Stimulated activated CD8-positive, alpha-beta memory T cell treated with anti-CD3 and anti-CD28 coated beads, Interleukin-15, amount 100 ng/mL, for 24 hours (primary cell): ENCODE measurements at regions not wholly inside any gene's neighbourhood (a gene's known extent, or its start where the extent isn't known, plus 50 kb on each side); places are given as distances from the start of the nearest gene placed in this dataset.

Experiments used
- DNase-seq: peaks from one replicate; pipeline ENCODE4 v3.0.0-alpha.2; 2020; ENCODE audit warnings: low read depth

- no peak for DNase-seq
These were observed 1384.6 kb downstream of the MRPL39 start for GRCh38 chr21:24222676-24223075.

DNA sequence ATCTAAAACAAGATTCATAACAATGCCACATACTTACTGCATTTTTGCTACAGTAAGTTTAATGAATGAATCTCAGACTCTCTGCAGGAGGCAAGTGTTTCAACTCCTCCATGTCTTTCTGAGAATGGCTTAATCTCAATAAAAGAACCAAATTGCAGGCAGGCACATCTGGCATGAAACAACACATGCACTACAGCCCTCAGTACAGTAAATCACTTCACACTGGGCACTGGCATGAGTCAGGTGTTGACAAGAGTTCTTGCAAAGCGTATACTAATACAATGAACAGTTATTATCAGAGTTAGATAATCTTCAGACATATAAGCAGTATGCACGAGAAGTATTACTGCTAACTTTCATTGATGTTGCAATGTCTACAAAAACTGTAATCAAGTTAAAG is 1386.8 kb downstream of the MRPL39 start:
- no peak for DNase-seq

- DNase-seq = no peak
These were observed 1390.1 kb downstream of the MRPL39 start for GRCh38 chr21:24217151-24217550.

- DNase-seq = no peak
These were observed 1397.2 kb downstream of the MRPL39 start for GRCh38 chr21:24210130-24210529.

DNA sequence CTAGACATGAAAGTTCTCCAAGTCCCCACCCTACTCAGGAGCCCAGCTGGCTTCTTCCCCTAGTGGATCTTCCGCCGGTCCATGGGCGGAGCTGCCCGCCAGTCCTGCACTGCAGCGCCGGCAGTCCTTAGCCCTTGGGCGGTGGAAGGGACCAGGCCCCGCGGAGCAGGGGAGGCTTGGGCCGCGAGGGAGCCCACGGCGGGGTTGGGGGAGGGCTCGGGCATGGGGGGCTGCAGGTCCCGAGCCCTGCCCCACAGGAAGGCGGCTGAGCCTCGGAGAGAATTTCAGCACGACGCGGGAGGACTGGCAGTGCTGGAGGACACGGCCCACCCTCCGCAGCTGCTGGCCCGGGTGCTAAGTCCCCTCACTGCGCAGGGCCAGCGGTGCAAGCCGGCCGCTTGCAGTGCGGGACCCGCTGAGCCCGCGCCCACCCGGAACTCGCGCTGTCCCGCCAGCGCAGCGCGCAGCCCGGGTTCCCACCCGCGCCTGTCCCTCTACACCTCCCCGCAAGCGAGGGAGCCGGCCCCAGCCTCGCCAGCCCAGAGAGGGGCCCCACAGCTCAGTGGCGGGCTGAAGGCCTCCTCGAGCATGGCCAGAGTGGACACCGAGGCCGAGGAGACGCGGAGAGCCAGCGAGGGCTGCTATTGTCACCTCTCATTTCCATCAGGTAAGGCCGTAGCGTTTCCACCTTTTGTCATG is 1398.6 kb downstream of the MRPL39 start:
- no peak for DNase-seq

DNA sequence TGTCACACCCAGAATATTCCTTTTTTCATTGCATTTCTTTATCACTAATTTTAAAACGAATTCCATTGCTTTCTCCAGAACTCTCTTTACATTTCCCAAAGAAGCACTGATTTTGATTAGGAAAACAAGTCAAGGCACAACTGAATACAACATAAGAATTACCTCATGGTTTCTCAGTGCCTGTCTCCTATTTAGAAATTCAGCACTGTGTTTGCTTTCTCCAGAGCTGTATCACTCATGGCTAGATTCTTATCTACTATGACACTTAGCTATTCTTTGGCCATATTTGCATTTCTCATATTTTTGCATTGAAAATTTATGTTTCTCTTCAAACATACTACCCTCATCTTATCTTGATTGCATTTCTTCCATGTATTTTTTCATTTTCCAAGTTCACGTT is 1402.0 kb downstream of the MRPL39 start:
- DNase-seq = no peak

GRCh38 chr21:24204641-24205040 is 1402.6 kb downstream of the MRPL39 start:
- DNase-seq = no peak

DNA sequence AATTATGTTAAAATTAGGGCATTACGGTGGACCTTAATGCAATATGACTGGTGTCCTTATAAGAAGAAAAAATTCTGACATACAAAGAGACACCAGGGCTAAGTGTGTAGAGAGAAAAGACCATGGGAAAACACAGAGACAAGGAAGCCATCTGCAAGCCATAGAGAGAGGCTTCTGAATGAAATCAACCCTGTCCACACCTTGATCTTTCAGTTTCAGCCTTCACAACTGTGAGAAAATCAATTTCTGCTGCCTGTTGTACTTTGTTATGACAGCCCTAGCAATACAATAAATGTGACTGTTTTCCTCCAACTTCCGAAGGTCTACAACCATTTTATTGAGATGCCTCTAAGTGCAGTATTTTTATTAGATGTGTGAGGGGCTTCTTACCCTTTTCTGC is 1407.2 kb downstream of the MRPL39 start:
- DNase-seq = no peak

- no peak for DNase-seq
These were observed 1409.4 kb downstream of the MRPL39 start for GRCh38 chr21:24197923-24198322.

- DNase-seq = no peak
These were observed 1410.1 kb downstream of the MRPL39 start for GRCh38 chr21:24197132-24197643.

DNA sequence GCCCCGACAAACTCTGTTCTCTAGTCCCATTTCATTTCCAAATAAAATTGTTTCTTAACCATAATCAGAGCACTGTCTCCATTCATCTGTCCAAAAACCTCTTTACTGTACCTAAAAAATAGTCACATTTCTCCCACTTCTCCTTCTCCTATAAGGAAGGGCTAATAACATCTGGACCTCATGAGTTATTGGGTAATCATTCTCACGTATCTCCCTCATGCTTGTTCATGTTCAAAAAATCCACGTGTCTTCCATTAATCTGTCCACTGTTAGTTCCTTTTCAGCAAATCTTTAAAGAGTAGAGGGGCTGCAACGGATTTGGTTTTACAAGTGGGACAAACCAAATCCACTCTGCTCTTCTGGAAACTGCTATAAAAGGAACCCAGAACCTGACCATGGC is 1418.8 kb downstream of the MRPL39 start:
- no peak for DNase-seq

DNA sequence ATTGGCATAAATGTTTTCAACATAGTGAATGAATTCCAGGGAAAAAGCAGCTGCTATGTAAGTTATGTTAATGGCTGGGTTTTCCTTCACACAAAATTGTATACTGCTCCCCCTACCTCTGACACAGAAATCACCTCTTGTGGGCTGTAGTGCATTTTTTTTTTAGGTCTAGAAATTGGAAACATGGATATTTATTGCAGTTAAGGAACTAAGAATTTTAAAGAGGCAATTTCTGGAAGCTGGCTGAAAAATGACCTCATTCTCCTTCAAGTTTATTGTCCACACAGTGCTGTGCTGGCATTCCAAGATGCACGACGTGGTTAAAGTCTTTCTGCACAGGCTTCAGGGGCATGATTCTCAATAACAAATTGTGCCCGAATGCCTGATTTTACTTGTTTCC is 1424.2 kb downstream of the MRPL39 start:
- DNase-seq = no peak

GRCh38 chr21:24179110-24179509 is 1428.2 kb downstream of the MRPL39 start:
- no peak for DNase-seq

DNA sequence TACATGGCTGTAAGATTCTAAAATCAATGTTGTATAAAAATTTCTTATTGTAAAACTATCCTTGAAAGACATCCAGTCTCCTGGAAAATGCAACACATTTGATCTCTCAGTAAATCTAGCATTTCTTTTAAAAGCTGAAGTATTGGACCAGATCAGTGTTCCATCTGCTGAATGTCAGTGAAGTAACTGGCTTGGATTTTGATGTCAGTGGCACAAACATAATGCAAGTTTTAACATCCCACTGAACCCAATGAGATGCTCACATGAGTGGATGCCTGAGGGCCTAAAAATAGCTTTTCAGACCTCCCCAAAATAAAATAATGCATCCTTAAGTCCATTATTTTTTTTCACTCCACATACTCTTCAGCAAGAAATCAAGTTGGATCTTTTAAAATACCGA is 1432.2 kb downstream of the MRPL39 start:
- no peak for DNase-seq

- DNase-seq = no peak
These were observed 1435.5 kb downstream of the MRPL39 start for GRCh38 chr21:24171736-24172135.

DNA sequence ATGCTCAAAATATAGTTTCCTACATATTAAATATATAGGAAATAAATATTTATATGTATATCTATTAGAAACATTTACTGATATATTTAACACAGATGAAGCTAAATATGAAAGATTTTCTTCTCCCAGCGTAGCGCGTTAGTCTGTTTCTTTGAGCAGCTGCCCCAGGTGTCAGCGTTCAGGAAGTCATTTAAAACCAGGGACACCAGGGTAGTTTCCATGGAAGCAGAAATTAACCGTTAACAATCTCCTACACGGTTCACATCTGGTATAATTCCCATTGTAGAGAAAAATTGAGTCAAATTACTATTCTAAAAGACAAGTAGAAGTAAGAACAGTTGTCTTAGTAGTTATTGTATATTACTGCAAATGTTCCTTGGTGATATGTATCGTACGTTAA is 1443.7 kb downstream of the MRPL39 start:
- no peak for DNase-seq

GRCh38 chr21:24160528-24160927 is 1446.8 kb downstream of the MRPL39 start:
- no peak for DNase-seq

DNA sequence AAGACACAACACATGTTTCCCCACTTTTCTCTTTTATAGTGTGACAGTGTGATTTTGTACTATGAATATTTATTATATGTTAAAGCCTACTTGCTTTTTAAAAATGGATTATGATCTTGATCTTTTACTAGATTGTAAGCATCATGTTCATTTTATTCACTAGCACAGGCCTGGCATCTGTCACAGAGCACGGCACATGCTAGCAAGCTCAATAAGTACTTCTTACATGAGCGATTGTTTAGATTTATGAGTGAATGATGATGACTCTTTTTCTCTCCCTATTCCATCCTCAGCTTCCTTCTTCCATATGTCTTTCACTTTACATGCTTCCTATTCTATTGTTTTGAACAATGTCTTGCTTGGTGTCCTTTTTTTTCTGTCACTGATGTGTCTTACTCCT is 1454.1 kb downstream of the MRPL39 start:
- DNase-seq = no peak

DNA sequence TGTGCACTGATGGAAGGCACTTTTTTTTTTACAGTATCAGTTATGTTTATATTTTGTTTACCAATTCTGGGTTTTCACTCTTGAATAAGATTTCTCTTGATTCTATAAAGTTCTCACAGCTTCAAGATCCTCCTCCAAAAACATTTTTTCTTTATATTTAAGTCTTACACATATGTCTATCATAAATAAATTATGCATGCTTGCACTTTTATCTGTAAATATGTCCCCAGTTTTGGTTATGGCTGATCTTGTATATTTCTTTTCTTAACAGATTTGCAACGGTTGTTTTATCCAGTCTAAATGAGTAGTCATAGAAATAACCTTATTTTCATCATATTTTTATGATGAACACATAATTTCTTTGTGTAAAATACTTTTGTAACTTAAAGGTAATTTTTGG is 1456.5 kb downstream of the MRPL39 start:
- DNase-seq = no peak

GRCh38 chr21:24148461-24148860 is 1458.8 kb downstream of the MRPL39 start:
- DNase-seq = no peak

- no peak for DNase-seq
These were observed 1459.6 kb downstream of the MRPL39 start for GRCh38 chr21:24147674-24148073.

- DNase-seq = no peak
These were observed 1476.2 kb downstream of the MRPL39 start for GRCh38 chr21:24131056-24131455.

DNA sequence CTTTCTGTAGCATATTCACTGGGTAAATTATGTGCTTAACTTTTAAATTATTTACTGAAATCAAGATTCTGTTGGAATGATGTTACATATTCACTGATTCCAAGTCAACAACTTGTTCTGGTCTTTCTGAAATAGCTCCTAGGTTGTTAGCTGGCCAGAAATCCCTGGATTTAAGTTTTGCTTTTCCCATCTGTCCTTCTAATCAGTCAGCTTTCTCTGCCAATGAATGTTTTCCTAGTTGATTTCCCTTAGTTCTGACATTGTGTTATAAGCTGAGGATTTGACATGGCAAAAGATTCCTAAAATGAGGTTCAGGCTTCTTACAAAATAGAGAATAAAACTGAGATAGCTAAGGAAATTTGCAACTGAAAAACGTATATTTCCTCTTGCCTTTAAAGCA is 1479.6 kb downstream of the MRPL39 start:
- DNase-seq = no peak

DNA sequence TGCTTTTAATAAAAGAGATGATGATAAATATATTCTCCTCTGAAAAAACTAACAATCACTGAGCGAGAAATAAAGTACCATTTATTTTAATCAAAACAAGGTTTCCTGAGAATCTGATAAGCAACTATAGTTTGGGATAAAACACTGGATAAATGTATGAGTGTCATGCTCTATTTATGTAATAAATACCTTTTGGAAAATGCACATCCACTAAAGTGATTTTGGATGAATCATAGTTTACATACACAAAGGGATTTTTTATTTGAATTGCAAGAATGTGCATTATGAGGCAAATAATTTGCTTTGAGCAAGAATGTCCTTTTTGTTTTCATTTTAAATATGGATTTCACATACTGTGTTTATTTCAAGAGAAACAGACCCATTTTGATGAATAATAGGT is 1483.5 kb downstream of the MRPL39 start:
- DNase-seq = no peak
